Neural progenitor cell (in vitro differentiated cells): ENCODE measurements at regions not wholly inside any gene's neighbourhood (a gene's known extent, or its start where the extent isn't known, plus 50 kb on each side); places are given as distances from the start of the nearest gene placed in this dataset.

ENCODE experiments used
- DNase-seq: peaks from one replicate; pipeline ENCODE4 v3.0.0-alpha.2; 2016; ENCODE audit warnings: low spot score
- H2AFZ ChIP-seq: fragments of 200-600 bp; sonication (generic); replicated peaks from 2 replicates; pipeline ENCODE4 v1.6.1; 2016; ENCODE audit warnings: antibody characterized with exemption
- H3F3A ChIP-seq: fragments of 200-600 bp; sonication (generic); 2 replicates; pipeline ENCODE4 v1.6.1; 2016; ENCODE audit warnings: antibody characterized with exemption, low read depth
- H3K27ac ChIP-seq: fragments of 200-600 bp; sonication (generic); 2 replicates; pipeline ENCODE4 v1.5.1; 2016; ENCODE audit warnings: mild to moderate bottlenecking
- H3K27me3 ChIP-seq: fragments of 200-600 bp; sonication (generic); 2 replicates; pipeline ENCODE4 v1.6.1; 2016; ENCODE audit warnings: mild to moderate bottlenecking, moderate library complexity
- H3K36me3 ChIP-seq: fragments of 200-600 bp; sonication (generic); 2 replicates; pipeline ENCODE4 v1.5.1; 2016
- H3K4me1 ChIP-seq: fragments of 200-600 bp; sonication (generic); 2 replicates; pipeline ENCODE4 v1.6.1; 2016; ENCODE audit warnings: mixed run types
- H3K4me2 ChIP-seq: fragments of 200-600 bp; sonication (generic); 2 replicates; pipeline ENCODE4 v1.6.1; 2016
- H3K4me3 ChIP-seq: fragments of 200-600 bp; sonication (generic); 2 replicates; pipeline ENCODE4 v1.5.1; 2016
- H3K79me2 ChIP-seq: fragments of 200-600 bp; sonication (generic); 2 replicates; pipeline ENCODE4 v1.6.1; 2016; ENCODE audit warnings: low read depth
- H3K9ac ChIP-seq: fragments of 200-600 bp; sonication (generic); 2 replicates; pipeline ENCODE4 v1.6.1; 2016
- H3K9me3 ChIP-seq: fragments of 200-600 bp; sonication (generic); 2 replicates; pipeline ENCODE4 v1.5.1; 2016; ENCODE audit warnings: low read depth
- H4K20me1 ChIP-seq: fragments of 200-600 bp; sonication (generic); 2 replicates; pipeline ENCODE4 v1.6.1; 2016; ENCODE audit warnings: low read depth
- H3K27ac Mint-ChIP-seq: 3 replicates; pipeline ENCODE4 v1.8.0; 2021; ENCODE audit warnings: mixed read lengths
- H3K27me3 Mint-ChIP-seq: 2 replicates; pipeline ENCODE4 v1.8.0; 2022; ENCODE audit warnings: low read depth, mild to moderate bottlenecking, inconsistent platforms, moderate library complexity, mixed read lengths; ENCODE audit not compliant: insufficient read depth
- H3K36me3 Mint-ChIP-seq: 3 replicates; pipeline ENCODE4 v1.8.0; 2021; ENCODE audit warnings: mixed read lengths
- H3K4me1 Mint-ChIP-seq: 3 replicates; pipeline ENCODE4 v1.8.0; 2021; ENCODE audit warnings: mixed read lengths
- H3K4me3 Mint-ChIP-seq: 3 replicates; pipeline ENCODE4 v1.8.0; 2021; ENCODE audit warnings: mild to moderate bottlenecking, moderate library complexity, mixed read lengths
- H3K9me3 Mint-ChIP-seq: 3 replicates; pipeline ENCODE4 v1.8.0; 2020; ENCODE audit warnings: mixed read lengths
- CTCF ChIP-seq: fragments of 200-600 bp; sonication (generic); IDR thresholded peaks from 2 replicates; pipeline ENCODE4 v1.5.1; 2017; ENCODE audit warnings: antibody characterized with exemption, mild to moderate bottlenecking
- EZH2 ChIP-seq: fragments of 200-600 bp; sonication (generic); IDR thresholded peaks from 2 replicates; pipeline ENCODE4 v1.6.1; 2017; ENCODE audit warnings: antibody characterized with exemption, mild to moderate bottlenecking, moderate library complexity
- EZH2phosphoT487 ChIP-seq: fragments of 200-600 bp; sonication (generic); IDR thresholded peaks from 2 replicates; pipeline ENCODE4 v1.6.1; 2017; ENCODE audit warnings: antibody characterized with exemption

GRCh38 chr15:45946111-45946510 is 311.3 kb downstream of the SQOR start:
- Mint-ChIP-seq H3K27ac (no peak overlapping the region), H3K9me3 (peaks cover 14% of the 10 kb centered on the region), H3K4me3 (no peak overlapping the region), H3K36me3 (no peaks in the 10 kb centered on the region), H3K27me3 (peaks cover 8% of the 10 kb centered on the region), H3K4me1 (peaks cover 45% of the 10 kb centered on the region)
- H3F3A ChIP-seq, result no peaks in the 10 kb centered on the region
- H3K27me3 ChIP-seq, result no peaks in the 10 kb centered on the region
- TF ChIP-seq CTCF (no peak), EZH2phosphoT487 (no peak), EZH2 (no peak)
- no peak overlapping the region for H3K4me2 ChIP-seq
- H3K9me3 ChIP-seq, result no peaks in the 10 kb centered on the region
- H3K27ac ChIP-seq, result no peak overlapping the region
- no peaks in the 10 kb centered on the region for H3K79me2 ChIP-seq
- peaks cover 16% of the 10 kb centered on the region for H3K4me1 ChIP-seq
- H3K36me3 ChIP-seq, result no peaks in the 10 kb centered on the region
- no peaks in the 10 kb centered on the region for H4K20me1 ChIP-seq
- DNase-seq, result no peak
- H3K4me3 ChIP-seq, result no peak overlapping the region
- no peak overlapping the region for H3K9ac ChIP-seq
- peak overlapping the region; percentile 19 for H2AFZ ChIP-seq

- H3K27me3 Mint-ChIP-seq, result peaks cover 9% of the 10 kb centered on the region
Observed at GRCh38 chr15:45948181-45948621, 313.4 kb downstream of the SQOR start.

GRCh38 chr15:45958924-45959323 is 324.1 kb downstream of the SQOR start:
- no peaks in the 10 kb centered on the region for H3K36me3 Mint-ChIP-seq
- no peaks in the 10 kb centered on the region for H3K36me3 ChIP-seq
- H3K4me1 Mint-ChIP-seq, result no peaks in the 10 kb centered on the region
- no peak overlapping the region for H2AFZ ChIP-seq
- DNase-seq, result no peak
- H3K79me2 ChIP-seq, result no peaks in the 10 kb centered on the region
- H3K27ac ChIP-seq, result no peak overlapping the region
- H4K20me1 ChIP-seq, result no peaks in the 10 kb centered on the region
- TF ChIP-seq CTCF, result no peak
- TF ChIP-seq EZH2phosphoT487, result no peak
- TF ChIP-seq EZH2, result no peak
- peaks cover 17% of the 10 kb centered on the region for H3K9me3 Mint-ChIP-seq
- H3K4me2 ChIP-seq, result no peak overlapping the region
- no peaks in the 10 kb centered on the region for H3K4me1 ChIP-seq
- H3K27ac Mint-ChIP-seq, result no peak overlapping the region
- no peaks in the 10 kb centered on the region for H3K27me3 ChIP-seq
- no peak overlapping the region for H3K4me3 Mint-ChIP-seq
- peaks cover 9% of the 10 kb centered on the region for H3K27me3 Mint-ChIP-seq
- no peak overlapping the region for H3K4me3 ChIP-seq
- no peaks in the 10 kb centered on the region for H3K9me3 ChIP-seq
- no peaks in the 10 kb centered on the region for H3F3A ChIP-seq
- H3K9ac ChIP-seq, result no peak overlapping the region

More at GRCh38 chr15:45948181-45948621, 313.4 kb downstream of the SQOR start:
- Histone ChIP-seq H3K27ac (no peak overlapping the region), H4K20me1 (no peaks in the 10 kb centered on the region), H3K4me2 (no peak overlapping the region), H3K9ac (no peak overlapping the region), H3K4me1 (peaks cover 13% of the 10 kb centered on the region), H3K4me3 (no peak overlapping the region), H2AFZ (peak overlapping the region; percentile 77), H3K9me3 (no peaks in the 10 kb centered on the region), H3F3A (no peaks in the 10 kb centered on the region), H3K36me3 (no peaks in the 10 kb centered on the region), H3K27me3 (no peaks in the 10 kb centered on the region), H3K79me2 (no peaks in the 10 kb centered on the region)
- H3K4me3 Mint-ChIP-seq, result no peak overlapping the region
- H3K9me3 Mint-ChIP-seq, result peaks cover 17% of the 10 kb centered on the region
- no peak for TF ChIP-seq EZH2phosphoT487
- no peak for TF ChIP-seq CTCF
- TF ChIP-seq EZH2, result no peak
- DNase-seq, result peak; percentile 10
- H3K36me3 Mint-ChIP-seq, result no peaks in the 10 kb centered on the region
- peak overlapping the region; percentile 97 for H3K27ac Mint-ChIP-seq
- peaks cover 30% of the 10 kb centered on the region for H3K4me1 Mint-ChIP-seq
